HG03196 (cell line): ENCODE measurements at regions not wholly inside any gene's neighbourhood (a gene's known extent, or its start where the extent isn't known, plus 50 kb on each side); places are given as distances from the start of the nearest gene placed in this dataset.

Experiments
- ATAC-seq: cut with Tn5 transposase; IDR thresholded peaks from one replicate; pipeline ENCODE4 v1.9.1; 2021; ENCODE audit not compliant: unreplicated experiment

DNA sequence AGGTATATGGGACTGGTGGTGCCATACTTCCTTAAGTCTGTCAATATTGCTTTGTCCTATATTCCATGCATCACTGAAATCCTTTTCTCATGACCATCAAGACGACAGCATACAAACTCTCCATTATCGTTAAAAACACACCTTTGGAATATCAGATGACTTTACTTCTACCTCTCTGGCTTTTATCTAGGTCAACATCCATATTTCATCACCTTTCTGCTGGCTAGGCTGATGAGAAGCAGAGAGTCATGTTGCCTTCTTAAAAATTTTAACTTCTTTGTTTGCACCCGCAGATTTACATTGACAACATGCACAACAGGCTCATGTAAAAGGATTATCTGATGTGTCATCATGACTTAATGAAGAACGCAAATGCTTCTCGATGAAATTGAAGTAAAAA is 771.4 kb downstream of the OLFM4 start:
- no peak for ATAC-seq

DNA sequence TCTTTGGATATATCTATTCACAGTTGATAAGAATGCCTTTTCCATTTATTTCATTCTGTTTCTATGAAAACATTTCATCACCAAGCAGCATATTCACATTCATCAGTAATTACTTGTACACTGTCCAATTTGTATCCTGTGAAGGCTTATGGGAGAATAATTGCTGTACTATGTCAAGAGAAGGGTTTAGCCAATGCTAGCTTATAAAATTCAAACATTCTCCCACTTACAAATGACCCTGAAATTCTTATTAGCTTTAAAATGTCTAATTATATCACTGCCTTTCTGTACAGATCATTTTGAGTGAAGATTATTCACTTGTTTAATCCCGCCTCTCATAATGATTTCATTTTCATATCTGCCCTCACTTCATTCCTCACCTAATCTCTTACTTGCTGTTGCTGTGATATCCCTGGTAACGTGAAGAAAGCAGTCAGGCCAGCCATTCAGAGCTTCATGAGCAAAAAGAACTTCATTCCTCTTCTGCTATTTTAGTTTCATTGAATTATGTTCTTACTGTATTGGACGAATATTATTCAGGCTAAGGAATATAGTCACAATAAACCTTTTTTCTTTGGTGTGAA is 778.7 kb downstream of the OLFM4 start:
- ATAC-seq: no peak

DNA sequence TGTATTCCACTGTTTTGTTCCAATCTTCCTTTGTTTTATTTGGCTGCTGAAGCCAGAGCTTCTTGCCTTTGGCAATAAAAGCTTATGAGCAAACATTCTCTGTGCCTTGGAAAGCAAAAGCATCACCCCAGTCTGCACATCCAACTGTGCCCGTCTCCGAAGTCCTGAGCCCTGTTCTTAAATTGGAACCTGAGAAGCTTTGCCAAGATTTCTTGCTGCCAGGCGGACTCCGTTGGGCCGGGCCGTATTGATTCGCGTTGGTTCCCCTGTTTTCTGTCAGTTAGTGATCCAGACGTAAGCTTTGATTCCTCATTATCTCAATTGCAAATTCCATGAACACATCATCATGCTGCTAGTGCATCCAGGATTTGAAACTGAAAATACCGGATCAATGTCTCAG is 793.0 kb downstream of the OLFM4 start:
- no peak for ATAC-seq

DNA sequence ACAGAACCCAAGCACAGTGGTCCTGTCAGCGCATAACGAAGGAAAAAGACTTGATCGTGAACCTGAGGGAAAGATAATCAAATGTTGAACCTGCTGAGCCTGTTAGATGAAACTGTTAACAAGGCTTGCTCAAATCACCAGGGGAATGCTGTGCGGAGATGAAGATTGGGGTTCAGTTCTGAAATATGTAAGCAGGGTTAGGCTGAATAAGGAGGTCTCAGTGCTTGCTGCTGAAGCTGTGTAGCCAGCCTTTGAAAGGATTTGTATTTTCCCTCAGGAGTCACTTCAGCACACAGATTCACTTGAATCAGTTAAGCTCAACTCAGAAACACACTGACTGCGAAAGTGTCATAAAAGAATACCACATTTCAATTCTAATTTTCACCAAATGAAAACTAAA is 793.5 kb downstream of the OLFM4 start:
- no peak for ATAC-seq

DNA sequence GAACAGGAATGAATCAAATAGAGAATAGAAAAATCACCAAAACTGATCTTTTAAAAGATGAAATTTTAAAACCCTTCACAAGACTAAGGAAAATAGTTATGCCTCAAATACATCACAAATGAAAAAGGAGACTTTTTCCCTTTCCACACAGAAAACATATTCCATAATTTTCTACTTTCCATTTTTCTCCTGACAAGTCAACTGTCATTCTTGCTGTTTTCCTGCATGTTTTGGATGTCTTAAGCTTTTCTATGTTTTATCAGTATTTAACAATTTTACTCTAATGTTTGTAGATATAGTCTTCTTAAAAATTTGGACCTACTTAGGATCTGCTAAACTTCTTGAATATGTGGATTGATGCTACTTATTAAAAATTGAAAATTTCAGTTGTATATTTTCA is 810.8 kb downstream of the OLFM4 start:
- no peak for ATAC-seq

DNA sequence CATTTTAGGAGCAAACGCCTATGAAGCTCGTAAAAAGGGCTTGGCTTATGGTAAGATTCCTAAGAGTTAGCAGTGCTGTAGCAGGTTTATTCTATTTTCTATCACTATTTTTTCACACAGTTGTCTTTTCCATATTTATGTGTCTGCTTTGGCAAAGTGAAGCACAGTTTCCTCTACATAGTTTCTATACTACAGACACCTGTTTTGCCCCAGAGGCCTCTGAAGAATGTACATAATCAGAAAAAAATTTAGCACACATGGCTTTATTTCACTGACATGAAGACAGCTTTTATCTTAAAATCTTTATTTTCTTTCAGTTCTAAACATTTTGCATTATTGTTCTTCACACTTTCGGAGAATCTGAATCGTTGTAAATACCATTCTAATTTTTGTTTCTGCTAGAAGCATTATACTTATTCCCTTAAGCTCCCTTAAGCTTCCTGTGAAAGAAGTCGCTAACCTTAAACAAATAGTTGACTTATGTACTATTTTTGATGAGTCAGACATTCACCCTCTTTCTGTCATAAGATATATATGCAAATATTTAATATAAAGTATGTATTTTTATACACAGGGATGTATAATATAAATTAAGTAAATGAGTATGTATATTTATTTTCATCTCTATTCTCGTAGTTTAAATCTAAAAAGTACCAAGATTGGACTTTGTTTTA is 816.0 kb downstream of the OLFM4 start:
- ATAC-seq: no peak

DNA sequence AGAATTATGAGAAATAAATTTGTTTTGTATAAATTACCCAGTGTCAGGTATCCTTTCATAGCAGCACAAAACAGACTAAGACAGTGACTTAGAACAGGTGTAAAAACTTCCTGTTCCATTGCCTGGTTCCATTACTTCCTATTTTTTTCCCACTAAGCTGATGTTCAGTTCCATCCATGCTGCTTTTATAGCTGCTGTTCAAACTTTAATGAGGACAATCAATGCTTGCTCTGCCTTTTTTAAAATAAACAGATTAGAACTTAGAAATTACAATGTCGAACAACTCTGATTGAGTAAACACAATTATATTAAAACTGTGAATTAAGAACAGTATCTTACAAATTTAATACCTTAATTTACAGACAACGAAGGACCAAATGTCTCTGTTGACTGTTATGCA is 818.9 kb downstream of the OLFM4 start:
- no peak for ATAC-seq

DNA sequence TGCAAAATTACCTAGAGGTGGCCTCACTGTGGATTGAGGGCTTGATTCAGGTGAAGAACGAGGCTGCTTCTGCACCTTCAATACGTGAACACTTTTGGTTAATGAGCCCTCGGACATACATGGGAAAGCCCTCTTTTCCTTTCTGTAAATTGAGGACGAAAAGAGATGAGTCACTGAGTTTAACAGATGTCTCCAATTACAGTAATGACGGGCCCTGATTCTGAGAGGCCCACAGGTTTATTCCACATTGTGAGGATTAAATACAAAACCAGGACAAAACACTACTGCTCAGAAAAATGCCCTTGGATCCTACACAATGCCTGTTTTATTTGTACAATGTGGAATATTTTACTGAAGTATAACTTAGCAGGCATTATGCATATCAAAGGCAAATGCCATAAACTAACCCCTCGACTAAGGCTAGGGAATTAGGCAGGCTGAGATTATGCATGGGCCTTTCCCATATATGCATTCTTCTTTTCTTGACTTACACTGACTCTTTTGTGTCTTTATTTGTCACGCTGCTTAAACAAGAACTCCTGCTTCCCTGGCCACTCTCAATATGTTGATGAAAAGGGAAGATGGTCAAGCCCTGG is 819.9 kb downstream of the OLFM4 start:
- ATAC-seq: no peak

DNA sequence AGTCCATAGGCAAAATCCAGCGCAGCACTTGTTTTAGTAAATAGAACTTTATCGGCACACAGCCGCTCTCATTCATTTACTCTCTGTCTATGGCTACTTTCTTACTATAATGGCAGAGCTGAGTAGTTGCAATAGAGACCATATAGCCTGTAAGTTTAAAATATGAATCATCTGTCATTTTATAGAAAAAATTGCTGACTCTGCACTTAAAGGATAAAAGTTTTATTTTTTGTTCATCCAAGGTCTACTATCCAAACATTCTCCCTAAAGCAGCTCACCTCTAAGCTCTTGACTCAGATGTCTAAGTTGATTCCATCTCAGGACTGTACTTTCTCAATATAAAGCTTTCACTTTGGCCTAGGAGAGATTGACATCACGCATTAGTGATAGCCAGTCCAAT is 825.7 kb downstream of the OLFM4 start:
- ATAC-seq: no peak

DNA sequence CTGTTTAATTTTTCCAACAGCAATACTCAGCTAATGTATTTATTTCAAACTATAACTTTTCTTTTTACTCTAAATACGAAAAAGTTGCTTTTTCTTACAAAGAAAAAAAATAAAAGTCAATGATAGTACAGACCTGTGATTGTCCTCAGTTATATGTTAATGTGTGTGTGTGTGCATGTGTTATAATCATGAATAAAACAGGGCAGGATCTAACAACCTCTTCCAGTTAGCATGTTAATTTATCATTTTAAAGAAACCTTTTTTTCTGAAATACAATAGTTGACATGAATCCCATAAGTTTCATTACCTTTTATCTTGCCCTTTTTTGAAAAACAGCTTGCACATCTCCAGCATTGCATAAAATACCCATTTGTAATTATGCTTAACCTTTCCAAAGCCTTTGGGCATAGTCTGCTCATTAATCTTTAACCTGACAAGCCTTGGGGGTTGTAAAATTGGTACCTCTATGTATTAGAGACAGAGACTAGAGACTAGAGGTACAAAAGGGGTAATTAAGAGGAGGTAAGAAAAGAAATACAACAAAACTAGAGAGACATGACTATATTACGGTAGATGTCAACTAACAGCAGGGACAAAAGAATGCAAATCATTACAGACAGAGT is 828.1 kb downstream of the OLFM4 start:
- no peak for ATAC-seq

DNA sequence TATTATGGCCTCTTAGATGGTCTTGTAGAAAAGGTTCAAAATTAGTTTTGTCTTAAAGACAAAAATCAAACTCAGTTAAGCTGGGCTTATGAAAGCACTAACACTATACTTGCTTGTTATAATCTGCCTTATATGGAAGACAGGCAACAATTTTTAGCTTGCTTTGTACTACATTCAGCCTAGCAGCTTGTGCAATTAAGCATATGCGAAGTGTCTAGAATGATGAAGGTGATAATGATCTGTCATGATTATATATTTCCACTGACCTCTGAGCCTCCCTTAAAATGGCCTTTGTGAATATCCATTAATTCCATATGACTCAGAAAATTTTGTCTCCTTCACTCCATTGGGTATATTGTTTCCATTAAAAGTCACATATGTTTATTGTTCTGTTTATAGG is 834.9 kb downstream of the OLFM4 start:
- no peak for ATAC-seq

DNA sequence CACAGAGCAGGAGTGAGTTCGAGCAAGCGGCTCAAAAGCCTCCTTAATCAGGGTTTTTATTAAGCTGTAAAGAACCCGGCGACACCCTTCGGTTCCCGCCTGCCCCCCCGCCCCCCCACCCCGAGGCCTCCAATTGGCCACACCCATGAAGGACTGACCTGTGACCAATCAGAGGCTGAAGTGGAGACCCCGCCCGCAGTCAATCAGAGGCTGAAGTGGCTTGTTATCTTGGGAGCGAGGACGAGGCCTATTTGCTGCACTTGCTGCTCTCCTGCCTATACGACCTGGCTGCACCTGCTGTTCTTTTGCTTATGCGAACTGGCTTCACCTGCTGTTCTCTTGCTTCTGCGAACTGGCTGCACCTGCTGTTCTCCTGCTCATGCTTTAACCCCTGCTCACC is 844.9 kb downstream of the OLFM4 start:
- ATAC-seq: no peak

DNA sequence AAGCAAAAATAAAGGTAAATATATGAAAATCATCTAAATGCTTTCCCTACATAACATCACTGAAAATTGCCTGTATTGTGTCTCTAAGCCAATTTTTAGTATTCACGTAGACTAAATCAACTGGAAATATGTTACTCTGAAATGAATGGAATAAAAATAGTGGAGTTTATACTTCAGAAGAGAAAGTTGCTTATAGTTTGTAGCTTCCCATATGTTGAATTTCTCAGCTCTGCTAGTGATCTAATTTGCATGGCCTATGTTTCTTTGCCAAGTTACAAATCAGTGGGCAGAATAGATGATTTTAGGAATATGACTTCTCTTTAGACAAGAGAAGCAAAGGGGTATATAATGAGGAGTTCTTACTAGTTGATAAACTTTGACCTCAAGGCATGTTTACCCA is 850.2 kb downstream of the OLFM4 start:
- no peak for ATAC-seq

DNA sequence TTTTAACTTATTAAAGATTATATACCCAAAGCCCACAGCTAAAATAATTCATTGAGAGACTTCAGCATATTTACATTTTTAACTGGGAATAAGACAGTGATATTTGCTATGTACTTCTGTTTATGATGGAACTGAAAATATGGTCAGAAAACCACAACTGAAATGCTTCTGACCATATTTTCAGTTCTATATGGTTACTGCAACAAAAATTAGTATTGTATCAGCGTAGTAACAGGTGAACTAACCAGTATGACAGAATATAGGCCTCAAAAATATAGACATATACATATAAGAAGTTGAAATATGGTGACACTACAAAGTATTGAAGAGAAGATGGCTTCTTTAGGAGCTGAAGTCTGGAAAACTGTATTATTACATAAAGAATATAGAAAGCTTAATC is 857.4 kb downstream of the OLFM4 start:
- ATAC-seq: no peak

DNA sequence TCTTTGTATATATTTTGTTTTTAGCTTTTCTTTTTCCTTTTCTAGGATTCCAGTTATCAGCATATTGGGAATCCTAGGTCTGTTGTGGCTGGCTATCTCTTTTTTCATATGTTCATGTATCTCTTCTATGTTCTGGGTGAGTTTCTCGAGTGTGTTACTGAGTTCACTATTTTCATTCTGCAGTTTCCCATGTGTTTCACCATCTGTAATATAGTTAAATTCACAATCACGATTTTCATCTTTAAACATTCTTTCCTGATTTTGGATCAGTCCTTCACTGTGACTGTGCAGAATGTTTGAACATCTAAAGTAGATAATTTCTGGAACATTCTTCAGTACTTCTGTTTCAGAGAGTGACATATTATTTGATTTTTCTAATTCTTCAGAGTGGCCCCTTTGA is 862.1 kb downstream of the OLFM4 start:
- ATAC-seq: no peak

DNA sequence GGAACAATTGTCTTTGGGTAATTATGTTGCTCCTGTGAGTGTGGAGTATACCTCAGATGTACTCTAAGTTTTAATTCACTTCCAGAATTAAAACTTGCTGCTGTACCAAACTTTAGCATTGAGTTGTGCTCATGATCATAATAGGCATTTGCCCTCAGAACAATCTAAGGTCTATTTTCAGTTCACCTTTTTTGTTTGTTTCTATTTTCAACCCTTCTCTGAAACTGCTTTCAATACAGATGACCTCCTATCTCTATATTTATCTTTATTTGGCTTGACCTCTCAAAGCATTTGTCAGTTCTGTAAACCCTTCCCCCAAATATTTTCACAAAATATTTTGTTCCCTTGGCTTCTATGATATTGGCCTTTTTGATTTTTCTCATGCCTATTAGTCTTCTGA is 873.0 kb downstream of the OLFM4 start:
- no peak for ATAC-seq

DNA sequence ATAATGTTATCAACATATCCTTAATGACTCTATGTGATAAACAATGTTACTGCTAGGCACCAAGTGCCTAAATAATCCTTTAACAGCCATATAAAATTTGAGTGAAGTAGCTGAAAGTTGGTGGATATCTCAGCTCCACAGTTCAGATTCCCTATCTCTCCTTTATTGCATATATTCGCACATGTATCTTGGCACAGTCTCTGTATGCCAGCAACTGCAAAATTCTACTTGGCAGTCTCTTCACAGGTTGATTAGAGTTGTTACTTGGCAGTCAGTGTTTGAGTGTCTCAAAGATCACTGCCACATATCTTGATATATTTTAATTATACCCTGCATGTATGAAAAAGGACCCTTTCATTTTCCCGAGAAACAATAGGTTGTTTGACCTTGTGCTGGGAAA is 879.3 kb downstream of the OLFM4 start:
- no peak for ATAC-seq

DNA sequence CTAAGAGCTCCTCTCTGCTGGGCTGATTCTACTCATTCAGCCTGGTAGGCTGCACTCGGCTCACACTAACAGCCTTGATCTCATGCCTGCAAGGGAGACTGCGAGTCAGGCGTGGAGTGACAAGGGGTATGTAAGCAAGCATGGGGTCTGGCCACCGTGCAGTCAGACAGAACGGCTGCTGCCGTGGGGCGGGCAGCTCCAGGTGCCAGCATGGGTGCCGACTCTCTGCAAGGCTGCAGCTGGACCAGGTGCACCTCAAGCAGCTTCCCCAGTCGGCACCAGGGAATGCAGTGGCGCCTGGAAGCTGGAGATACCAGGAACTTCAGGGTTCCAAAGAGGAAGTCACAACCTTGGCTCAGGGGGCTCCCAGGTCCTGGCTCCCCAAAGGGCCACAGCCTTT is 892.3 kb downstream of the OLFM4 start:
- ATAC-seq: no peak

DNA sequence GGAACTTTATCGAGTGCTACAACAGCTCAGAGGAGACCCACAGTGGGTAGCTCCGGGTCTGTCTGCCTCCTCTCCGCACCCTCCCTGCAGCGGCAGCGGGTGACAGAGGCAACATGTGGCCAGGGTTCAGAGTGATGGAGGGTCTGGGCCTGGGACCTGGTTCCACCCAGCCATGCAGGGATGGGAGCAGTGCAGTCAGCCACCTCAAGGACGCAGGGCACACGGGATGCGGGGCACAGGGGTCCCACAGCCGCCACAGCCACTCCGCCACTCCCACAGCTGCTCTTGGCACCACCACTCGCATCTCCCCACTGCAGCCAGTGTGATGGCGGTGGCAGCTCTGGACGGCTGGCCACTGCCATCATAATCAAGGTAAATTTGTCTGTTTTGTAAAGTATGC is 892.9 kb downstream of the OLFM4 start:
- no peak for ATAC-seq

DNA sequence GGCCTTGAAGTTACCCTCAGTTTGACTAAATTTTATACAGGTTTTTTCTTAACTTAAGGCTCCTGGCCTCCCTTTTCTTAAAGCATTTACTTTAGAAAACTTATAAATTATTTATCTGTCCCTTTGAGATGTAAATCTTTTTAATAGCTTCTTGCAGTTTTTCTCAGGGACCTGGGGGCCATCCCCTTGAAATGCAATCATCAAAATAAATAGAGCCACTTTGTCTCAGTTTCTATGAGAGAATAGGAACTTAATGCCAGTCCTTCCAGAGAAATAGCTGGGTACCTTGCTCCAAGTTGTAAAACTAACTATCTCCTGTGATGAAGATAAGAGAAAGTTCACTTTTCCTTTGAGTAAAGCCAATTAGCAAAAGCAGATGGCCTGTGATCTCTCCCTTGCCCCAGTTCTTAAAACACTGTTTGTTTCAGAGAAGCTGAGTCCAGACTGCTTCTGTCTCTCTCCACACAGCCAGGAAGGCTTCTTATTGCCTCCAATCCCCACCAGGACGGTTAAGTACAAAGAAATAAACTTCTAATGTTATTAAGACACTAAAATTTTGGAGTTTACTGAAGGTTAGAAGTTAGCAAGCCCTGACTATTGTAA is 913.1 kb downstream of the OLFM4 start:
- no peak for ATAC-seq

DNA sequence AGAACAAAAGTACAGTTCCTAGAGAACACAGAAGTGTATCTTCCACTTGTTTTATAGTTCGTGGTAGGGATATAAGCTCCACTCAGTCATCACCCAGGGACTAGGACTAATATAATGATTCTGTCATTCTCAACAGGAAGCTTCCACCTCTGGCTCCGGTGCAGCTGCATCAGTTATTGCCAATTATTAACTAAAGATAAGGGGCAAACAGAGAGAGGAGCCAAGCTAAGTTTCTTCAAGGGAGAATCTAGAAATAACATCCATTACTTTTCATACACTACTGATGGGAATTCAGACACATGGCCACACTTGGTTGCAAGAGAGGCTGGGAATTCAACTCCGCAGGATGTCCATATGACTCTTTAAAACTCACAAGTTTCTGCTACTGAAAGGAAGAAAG is 917.9 kb downstream of the OLFM4 start:
- ATAC-seq: no peak

DNA sequence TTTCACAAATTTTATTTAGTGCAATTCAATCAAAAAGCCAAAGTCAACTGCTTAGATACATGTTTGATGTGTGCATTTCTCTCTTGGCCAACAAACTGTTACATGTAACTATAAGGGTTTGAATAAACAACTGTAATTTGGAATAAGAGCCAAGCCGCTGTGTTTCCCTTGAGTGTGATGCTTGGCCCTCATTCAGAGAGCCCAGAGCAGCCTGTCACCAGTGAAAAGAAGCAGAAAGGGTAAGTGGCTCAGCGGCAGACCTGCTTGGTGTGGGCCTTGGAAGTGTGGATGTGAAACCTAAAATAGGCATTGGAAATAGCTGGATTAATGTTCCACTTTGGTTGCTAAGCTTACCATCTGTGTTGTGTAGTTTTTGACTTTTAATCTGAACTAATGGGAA is 924.6 kb downstream of the OLFM4 start:
- no peak for ATAC-seq
